ENCODE measurements at regions not wholly inside any gene's neighbourhood (a gene's known extent, or its start where the extent isn't known, plus 50 kb on each side); places are given as distances from the start of the nearest gene placed in this dataset.

DNA sequence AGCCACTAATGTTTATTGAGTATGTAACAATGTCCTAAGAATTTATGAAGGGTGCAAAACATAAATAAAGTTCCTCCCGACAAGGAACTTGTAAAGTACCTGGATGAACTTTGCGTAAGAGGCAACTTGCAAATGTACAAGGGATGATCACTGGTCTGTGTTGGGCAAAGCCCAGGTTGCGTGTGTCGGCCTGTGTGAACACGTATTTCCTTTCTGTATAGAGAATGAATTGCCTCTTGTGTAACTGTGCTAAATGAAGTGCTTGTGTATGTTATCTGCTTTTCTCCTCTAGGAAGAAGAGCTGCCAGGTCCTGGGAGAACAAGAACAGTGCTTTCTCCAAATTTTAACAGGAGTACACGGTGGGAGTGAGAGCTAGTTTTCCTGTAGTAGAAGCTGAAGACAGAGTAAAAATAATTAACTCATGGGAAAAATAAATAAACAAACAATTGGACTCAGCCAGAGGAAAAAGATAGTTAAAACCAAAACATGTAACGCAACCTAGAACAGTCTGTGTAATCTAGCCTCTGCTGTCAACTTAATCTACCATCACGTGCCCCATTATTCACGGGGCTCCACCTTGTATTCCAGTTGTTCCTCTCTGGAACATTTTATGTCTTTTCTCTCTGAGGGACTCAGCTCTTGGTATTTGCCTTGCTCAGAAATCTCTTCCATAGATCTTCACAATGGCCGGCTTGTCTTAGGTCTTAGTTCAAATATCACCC is 83.7 kb upstream of the RASGRP1 start:
- DNase-seq = no peak

DNA sequence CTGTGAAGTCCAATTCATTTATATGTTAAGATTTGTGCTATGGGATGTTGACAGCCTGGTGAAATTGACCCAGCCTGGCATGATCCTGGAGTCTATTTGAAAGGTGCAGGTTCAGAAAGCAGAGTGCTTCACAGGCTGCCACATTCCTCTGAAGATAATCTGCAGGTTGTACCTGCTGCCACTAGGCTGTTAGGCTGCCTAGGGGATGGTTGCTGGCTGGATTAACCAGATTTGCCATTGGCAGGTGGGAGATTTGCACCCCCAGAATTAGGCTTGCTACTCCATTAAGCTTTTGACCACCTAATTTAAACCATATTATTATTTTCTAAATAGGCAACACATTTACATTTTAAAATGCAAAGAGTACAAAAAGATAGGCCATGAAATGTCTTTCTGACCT is 85.8 kb upstream of the RASGRP1 start:
- no peak for DNase-seq

DNA sequence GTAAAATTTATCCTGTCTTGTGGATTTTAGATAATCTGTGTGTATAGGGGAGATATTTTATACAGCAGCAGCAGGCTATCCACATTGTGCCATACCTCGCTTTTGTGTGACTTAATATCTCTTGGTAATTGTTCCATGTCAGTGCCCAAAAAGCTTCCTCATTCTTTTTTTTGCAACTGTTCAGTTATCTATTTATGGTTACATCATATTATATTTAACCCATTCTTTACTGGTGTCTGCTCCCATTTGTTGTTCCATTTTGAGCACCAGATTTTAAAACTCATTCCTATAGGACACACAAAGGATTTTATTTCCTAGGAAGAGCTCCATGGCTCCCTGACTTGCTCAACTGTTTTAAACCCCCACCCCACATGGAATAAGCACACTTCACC is 86.3 kb upstream of the RASGRP1 start:
- DNase-seq = no peak

DNA sequence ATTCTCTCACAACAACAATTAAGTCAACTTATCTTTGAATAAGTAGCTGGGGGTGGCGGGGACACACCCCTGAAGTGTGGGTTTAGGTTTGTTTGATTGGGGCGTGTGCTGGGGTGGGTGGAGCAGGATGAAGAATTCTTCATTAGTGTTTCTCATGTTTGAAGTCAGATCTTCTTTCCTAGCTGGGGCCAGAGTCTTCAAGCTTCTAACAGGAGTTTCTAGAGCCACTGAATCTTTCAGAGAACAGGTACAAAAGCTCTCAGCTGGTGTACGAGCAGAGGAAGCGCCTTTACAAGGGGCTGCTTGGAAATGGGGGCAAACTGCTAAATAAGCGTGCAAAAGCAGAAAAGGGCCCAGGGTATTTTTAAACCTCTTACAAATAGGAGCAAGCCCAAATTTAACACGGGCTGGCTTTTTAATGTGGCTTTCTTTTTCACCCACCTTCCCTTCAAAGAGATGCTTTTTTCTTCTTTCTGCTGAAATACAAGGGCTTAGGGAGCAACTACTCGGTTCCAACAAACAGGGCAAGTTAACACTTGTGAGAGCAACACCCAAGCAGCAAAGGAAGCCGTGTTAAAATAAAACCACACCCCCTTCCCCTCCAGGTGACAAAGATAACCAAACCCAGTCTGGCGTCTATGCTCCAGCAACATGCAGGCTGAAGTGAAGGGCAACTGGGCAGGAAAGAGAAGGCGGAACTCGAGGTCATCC is 86.9 kb upstream of the RASGRP1 start:
- DNase-seq = no peak

DNA sequence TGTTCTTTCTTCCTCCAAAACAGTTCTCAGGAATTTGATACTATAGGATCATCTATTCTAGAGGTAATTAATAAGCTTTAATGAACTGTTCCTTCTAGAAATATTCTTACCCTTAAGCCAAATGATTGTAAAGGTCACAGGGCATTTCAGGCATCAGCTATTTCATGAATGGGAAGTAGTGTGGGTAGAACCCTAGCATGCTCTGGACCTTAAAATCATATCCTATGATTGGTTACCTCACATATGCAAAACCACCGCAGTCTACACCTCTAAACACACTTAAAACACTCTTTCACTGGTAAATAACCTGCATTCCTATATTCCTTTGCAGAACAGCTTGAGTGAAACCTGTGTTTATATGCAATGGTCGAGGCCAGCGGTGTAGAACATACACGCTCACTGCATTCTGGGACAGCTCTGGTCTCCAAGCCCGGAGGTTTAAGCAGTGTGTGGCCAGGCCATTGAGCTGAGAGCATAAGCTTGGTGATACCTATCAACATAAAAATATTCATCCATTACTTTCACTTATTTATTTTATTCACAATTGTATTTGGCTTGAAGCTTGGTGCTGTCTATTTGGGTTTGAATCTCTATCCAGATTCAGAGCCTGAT is 87.7 kb upstream of the RASGRP1 start:
- no peak for DNase-seq

DNA sequence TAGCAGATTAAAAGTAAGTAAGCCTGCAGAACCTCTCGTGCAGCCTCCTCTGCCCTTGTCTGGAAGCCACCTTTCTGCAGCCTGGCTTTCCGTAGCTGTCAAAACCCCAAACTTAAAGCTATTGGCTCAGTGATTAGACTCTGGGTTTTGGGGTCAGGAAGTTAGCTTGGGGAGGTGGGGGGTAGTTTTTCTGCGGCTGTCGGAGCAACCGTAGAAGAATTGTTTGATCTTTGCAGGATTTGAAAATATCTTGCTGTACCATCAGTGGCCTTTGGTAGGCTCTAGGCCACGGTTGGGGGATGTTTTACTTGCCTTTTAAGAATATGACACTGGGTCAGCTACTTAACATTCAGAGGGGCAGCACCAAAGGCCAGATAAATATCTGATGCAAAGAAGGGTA is 88.4 kb upstream of the RASGRP1 start:
- no peak for DNase-seq

DNA sequence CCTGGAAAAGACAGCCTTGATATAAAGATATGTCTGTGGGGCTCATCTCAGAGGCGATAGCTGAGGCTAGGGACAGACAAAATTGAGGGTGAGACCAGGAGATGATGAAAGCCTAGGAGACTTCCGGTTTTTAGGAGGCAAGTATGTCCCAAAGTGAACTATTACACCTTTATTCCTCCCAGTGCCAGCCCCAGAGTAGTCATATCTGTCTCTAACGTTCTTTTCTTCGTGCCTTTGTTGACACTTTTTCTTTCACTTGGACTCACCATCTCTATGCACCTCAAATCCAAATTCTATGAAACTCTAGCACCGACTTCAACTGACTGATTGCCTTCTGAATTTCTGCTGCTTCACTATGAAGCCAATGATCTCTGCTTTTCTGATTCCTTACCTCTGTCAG is 93.8 kb upstream of the RASGRP1 start:
- no peak for DNase-seq

DNA sequence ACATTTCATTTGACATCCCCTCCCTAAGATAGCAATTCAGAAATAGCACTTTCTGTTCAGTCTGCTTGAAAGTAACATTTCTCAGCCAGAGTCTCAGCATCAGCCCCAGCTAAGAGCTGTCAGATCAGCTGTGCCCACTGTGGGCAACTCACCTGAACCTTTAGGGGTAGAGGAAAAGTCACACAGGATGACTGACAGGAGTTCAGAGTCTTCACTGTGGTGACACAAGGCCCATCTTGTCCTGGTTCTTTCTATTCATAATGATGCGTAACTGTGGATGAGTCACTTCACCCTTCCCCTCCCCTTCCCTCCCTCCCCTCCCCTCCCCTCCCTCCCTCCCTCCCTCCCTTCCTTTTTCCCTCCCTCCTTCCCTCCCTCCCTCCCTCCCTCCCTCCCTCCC is 96.1 kb upstream of the RASGRP1 start:
- DNase-seq = no peak

DNA sequence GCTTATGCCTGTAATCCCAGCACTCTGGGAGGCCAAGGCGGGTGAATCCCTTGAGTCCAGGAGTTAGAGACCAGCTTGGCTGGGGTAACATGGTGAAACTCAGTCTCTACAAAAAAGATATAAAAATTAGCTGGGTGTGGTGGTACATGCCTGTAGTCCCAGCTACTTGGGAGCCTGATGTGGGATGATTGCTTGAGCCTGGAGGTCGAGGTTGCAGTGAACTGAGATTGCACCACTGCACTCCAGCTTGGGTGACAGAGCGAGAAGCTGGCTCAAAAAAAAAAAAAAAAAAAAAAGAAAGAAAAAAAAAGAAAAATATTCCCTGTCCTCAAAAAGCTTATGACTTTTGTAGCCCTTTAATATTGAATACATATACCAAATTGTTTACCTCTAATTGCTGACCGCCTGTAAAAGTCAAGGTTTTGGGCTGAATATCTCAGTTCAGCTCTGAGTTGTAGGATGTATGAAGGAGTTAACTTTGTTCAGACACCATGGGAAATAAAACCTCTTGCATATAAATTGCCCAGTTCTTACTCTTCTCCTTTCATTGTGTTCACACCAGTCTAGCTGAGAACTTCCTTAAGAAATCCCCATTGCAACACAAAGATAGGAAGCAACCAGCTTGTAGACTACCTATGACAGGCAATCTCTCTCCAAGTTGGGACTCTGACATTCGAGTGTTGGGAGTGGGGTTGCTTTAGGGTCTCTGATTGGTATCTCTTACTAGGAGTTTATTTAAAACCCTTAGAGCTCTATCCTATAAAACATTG is 97.6 kb upstream of the RASGRP1 start:
- no peak for DNase-seq

DNA sequence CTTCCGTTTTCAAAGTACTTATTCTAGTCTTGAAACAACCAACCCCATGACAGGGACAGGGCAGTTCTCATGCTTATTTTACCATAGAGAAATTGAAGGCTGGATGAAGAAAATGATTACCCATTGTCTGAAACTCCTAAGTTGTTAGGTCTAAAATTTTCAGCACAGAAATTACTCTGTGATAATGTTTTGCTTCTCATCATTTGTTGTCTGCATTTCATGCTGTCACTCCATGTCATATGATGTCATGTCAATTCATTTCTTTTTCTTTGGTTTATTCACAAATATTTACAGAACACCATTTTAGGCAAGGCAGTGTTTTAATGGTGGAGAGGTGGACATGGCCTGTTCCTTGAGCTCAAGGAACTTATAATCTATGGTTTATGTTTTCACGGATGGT is 98.2 kb upstream of the RASGRP1 start:
- DNase-seq = no peak

DNA sequence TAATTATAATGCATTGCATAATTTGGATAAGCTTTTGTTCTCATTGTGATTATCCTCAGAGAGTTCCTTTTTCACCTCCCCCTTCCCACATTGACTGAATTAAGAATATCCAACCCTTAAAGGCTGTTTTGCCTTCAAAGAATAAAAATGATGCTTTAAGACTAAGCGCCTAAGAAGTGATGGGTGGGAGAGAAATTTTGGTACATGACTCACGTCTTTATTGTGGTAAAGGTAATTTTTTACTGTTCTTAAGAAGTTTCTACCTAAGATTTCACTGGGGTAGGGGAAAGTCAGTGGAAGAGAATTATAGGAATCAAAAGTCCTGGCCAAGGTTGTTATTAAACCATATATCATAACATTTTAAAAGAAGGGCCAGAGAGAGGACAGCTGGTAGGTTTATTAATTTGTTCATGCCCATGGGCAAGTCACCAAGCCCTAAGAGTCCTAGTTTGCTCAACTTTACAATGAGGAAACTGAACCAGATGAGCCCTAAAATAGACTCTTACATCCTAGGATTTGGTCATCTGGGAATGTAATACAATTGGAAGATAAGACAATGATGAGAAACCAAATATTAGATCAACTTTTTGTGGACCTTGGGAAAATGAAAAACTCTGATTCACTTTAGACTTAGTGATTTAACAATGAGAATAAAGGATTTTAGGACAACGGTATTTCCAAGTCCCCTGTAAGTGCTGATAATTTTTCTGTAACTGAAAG is 101.1 kb upstream of the RASGRP1 start:
- DNase-seq = no peak

DNA sequence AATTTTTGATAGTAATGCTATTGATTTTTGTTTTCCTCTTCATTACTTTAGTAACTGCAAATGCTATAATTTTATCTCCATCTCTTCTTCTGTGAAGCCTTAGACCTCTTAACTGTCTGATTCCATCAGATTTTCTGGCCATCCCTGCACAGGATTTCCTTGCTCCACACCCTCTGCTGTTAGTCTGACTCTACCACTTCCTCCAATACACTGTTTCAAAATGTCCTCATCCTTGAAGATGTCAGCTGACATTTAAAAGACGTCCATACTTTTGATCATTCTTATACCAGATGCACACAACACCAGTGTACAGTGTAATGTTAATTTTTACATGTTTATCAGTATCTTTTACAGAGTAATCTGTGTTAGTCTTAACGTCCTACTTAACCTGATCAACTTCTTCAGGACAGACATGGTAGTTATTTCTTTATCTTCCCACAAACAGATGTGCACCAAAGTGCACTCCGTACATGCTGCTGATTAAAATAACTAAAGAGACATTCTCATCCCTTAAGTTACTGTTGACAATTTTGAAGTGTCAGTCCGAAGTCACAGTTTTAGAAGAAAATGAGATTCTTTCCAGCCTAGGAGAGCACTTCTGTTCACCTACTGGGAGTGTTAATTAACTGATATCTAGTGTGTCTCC is 102.4 kb upstream of the RASGRP1 start:
- no peak for DNase-seq

DNA sequence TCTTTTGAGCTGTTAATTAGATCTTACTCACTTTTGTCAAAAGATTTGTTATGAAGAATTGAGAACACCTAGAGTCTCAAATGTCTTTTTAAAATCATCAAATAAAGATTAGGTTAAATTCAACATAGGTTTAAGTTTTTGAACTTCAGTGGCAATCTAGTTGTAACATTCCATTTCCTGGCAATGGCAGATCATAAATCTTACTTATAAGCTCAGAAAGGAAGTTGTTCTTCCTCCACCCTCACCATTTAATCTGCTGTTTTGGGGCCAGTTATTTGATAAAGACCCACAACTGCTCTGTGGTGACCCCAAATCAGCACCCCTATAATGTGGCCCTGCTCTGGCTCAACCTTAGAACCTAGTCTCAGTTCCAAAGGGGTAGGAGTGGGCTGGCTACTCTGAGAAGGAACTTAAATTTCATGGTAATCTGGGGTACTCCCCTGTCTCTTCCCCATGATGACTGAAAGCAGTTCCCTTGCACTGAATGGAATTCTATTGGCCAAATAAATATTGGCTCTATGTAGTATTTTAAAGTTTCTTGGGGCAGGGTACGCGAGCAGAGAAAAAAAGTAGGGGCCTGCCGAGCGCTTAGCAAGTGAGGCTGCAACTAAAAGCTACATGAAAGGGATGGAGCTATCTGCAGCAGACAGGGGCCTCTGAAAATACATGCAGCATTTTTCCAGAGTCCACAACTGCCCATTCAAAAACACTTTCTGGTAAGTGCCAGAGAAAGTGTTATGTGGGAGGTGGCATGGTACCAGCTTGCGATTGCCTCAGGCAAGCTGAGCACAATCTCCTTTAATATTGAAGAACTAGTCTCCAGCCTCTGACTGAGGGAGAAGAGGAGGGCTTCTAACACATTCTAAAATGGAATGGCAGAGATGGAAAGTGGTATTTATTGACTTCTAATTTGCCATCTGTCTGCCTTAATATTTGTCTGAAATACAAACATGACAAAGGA is 103.6 kb upstream of the RASGRP1 start:
- DNase-seq = no peak

DNA sequence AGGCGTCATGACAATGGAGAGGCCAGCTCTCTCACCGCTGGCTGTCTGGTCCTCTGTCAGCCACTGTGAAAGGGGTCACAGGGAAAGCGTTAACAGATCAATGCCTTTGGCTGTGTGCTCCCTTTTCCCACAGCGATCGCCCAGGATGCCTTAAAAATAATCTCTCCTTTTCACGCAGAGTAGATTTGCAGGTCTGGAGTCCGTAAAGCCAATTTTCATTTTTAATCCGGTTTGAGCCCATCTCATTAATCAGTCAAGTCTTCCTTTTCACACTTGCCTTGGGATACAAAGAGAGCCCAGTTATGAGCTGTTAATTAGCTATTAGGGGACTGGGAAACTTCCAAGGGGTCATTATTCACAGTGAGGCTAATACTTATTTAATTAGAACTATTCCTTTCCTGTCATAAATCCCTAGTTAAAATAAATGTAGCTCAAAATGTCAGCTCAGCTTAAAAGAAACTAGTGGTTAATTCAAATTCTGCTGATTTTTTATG is 104.3 kb upstream of the RASGRP1 start:
- DNase-seq = no peak

DNA sequence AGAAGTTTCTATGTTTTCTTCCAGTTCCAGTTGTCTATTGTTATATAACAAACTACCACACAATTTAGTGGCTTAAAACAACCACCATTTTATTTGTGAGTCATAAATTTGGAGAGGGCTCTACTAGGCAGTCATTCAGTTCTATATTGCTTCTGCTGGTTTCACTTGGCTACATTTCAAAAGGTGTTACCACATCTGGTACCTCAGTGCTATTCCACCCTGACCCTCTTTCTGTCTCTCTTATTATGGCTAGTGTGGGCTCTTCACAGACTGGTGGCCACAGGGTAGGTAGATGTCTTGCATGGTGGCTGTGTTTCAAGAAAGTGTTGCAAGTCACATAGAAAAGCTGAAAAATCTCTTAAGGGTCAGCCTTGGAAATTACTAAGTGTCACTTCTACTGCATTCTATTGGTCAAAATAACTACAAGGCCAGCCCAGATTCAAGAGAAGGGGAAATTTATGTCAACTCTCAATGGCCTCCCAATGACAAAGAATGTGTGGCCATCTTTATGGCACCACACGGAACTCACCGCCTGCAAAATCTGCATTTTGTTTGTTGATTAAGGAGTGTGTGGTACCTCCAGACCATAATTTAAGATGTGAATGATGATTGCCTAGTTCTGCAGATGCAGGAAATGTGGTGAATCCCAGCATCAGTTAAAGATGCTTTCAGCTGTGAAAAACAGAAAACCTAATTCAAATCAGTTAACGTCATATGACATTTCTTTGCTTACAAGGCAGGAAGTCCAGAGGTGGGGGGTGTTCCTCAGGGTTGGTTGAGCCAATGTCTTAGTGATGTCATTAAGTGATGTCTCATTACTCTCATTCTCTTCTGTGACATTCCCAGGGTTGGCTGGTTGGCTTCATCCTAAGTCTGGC is 105.8 kb upstream of the RASGRP1 start:
- no peak for DNase-seq

DNA sequence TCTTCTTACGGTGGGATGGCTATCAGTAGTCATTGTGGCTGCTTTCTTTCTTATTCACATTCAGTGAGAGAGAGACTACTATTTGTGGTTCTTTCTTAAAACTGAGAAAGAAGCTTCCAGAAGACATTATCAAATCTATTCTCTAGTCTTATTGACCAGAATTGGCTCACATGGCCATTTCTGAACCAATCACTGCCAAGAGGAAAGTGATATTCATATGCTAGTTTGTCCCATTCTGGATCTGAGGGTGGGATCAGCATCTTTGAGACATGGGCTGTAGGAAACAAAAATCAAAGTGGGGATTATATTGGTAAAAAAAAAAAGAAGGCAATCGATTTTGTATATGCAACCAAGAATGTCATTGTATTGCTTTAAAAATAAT is 106.4 kb upstream of the RASGRP1 start:
- no peak for DNase-seq

DNA sequence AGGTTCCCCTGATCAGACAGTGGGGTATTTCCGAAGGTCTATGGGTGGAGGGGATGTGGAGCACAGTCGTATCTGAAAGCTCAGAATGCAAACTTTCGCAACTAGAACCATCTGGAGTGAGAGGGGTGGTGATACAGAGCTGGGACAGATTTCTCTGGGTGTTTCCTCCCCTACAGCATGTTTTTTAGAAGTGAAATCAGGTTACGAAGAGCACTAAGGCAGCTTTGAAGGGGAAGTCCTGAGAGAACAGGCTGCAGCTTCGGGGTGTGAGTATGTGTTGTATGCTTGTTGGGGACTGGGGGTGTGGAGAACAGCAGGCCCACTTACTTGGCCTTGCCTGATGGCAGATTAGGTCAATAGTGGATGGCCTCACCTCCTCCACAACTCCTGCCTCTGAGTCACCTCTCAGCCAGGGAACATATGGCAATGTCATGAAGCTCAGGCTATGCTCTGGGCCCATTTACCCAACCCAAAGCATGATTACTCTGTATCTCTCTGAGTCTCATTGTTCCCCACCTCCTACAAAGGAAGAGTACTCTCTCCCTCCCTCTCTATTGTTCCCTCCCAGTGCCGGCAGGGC is 107.2 kb upstream of the RASGRP1 start:
- no peak for DNase-seq

DNA sequence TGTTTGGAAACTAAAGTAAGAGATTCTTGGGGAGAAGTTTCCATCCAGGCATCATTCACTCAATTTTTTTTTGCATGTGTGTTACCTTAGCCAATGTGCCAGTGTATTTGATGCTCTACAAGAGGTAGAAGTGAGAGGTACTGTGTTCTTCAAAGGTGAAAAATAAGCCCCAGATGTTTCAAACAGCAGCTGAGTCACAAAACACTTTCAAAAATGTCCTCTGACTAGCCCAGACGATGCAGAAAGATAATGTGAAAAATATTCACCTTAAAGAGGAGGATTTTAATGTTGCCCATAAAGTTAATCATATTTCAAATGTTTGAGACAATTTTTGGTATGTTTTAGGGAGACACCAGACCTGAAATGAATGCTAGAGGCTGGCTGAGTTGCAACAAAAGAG is 107.7 kb upstream of the RASGRP1 start:
- no peak for DNase-seq

DNA sequence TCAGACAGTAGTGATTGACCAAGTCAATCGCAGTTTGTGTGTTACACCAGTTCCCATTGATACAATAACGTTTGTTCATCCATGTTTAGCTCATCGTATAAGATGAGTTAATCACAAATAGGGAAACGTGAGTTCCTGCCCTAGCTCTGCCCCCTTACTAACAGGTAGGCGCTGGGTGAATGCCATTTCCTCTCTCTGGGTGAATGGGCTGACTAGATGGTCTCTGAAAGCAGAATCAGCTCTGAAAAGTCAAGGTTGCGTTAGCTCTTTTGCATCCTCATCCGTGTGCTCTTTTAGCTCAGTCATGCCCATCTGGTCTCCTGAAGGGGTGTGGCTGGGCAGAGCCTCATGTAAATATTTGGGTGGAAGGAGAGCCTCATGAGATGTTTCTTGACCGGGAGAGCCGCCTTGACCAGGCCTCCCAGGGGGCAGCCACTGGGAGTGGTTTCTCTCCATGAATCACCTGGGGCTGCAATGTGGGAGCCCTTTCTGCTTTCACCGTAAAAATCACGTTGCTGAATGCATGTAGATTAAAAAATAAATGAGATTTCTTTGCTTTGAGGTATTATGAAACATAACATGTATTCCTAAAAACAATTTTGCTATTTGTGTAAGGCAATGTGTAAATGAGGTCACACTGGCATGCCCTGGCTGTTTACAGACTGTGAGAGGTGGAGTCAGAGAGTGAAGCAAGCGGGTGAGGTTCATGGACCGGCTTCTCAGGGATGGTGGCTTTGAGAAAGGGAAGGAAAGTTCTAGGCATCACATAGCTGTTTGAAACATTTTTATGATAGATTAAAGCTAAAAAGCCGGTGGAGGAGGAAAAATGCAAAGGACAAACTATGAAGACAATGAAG is 108.4 kb upstream of the RASGRP1 start:
- no peak for DNase-seq
